MM.1S (cell line): ENCODE measurements at regions not wholly inside any gene's neighbourhood (a gene's known extent, or its start where the extent isn't known, plus 50 kb on each side); places are given as distances from the start of the nearest gene placed in this dataset.

Source experiments
- DNase-seq: peaks from one replicate; pipeline ENCODE4 v3.0.0-alpha.2; 2015
- H2AFZ ChIP-seq: fragments of 300-600 bp; sonication (generic); 2 replicates; pipeline ENCODE4 v1.6.0; 2016; ENCODE audit warnings: antibody characterized with exemption, low read length
- H3F3A ChIP-seq: fragments of 300-600 bp; sonication (generic); 2 replicates; pipeline ENCODE4 v1.6.1; 2016; ENCODE audit warnings: mild to moderate bottlenecking, antibody characterized with exemption, low read length, moderate library complexity, mixed read lengths; ENCODE audit not compliant: insufficient read depth
- H3K27ac ChIP-seq: fragments of 300-600 bp; sonication (generic); 2 replicates; pipeline ENCODE4 v1.5.1; 2016; ENCODE audit warnings: mild to moderate bottlenecking, low read length
- H3K27me3 ChIP-seq: fragments of 300-600 bp; sonication (generic); replicated peaks from 2 replicates; pipeline ENCODE4 v1.6.0; 2016; ENCODE audit warnings: low read length; ENCODE audit not compliant: insufficient read depth
- H3K36me3 ChIP-seq: fragments of 300-600 bp; sonication (generic); replicated peaks from 2 replicates; pipeline ENCODE4 v1.6.1; 2016; ENCODE audit warnings: mild to moderate bottlenecking, low read length, mixed read lengths; ENCODE audit not compliant: insufficient read depth
- H3K4me1 ChIP-seq: fragments of 300-600 bp; sonication (generic); 2 replicates; pipeline ENCODE4 v1.6.1; 2016; ENCODE audit warnings: low read length, mixed read lengths
- H3K4me2 ChIP-seq: fragments of 300-600 bp; sonication (generic); 2 replicates; pipeline ENCODE4 v1.6.0; 2016; ENCODE audit warnings: low read depth, low read length
- H3K4me3 ChIP-seq: fragments of 300-600 bp; sonication (generic); 2 replicates; pipeline ENCODE4 v1.5.1; 2016; ENCODE audit warnings: low read length, mixed read lengths
- H3K79me2 ChIP-seq: fragments of 300-600 bp; sonication (generic); 2 replicates; pipeline ENCODE4 v1.6.1; 2016; ENCODE audit warnings: mixed run types, low read length, mixed read lengths
- H3K9ac ChIP-seq: fragments of 300-600 bp; sonication (generic); 2 replicates; pipeline ENCODE4 v1.6.1; 2016; ENCODE audit warnings: low read length, mixed read lengths
- H3K9me2 ChIP-seq: fragments of 300-600 bp; sonication (generic); replicated peaks from 2 replicates; pipeline ENCODE4 v1.6.1; 2016; ENCODE audit warnings: mild to moderate bottlenecking, low read length, mixed read lengths; ENCODE audit not compliant: insufficient read depth
- H3K9me3 ChIP-seq: fragments of 300-600 bp; sonication (generic); replicated peaks from 2 replicates; pipeline ENCODE4 v1.6.1; 2016; ENCODE audit warnings: mild to moderate bottlenecking, low read length, mixed read lengths; ENCODE audit not compliant: insufficient read depth
- H4K20me1 ChIP-seq: fragments of 300-600 bp; sonication (generic); 2 replicates; pipeline ENCODE4 v1.6.1; 2016; ENCODE audit warnings: mild to moderate bottlenecking, low read length, moderate library complexity, mixed read lengths; ENCODE audit not compliant: insufficient read depth
- CTCF ChIP-seq: fragments of 300-600 bp; sonication (generic); IDR thresholded peaks from 2 replicates; pipeline ENCODE4 v1.5.1; 2016; ENCODE audit warnings: antibody characterized with exemption, low read length, mixed read lengths
- EZH2 ChIP-seq: fragments of 300-600 bp; sonication (generic); optimal IDR thresholded peaks from 2 replicates; pipeline ENCODE3; 2017; ENCODE audit warnings: low read depth, mild to moderate bottlenecking, antibody characterized with exemption, low read length, mixed read lengths
- EZH2phosphoT487 ChIP-seq: fragments of 300-600 bp; sonication (generic); IDR thresholded peaks from 2 replicates; pipeline ENCODE4 v1.6.1; 2018; ENCODE audit warnings: antibody characterized with exemption, low read length

GRCh38 chr13:39803156-39803555 is 147.7 kb downstream of the COG6 start:
- Histone ChIP-seq H3K36me3 (no peaks in the 10 kb centered on the region), H3K4me1 (no peaks in the 10 kb centered on the region), H3K79me2 (no peaks in the 10 kb centered on the region), H3K27me3 (no peaks in the 10 kb centered on the region), H3F3A (no peaks in the 10 kb centered on the region), H3K9ac (no peak overlapping the region), H3K4me3 (no peak overlapping the region), H2AFZ (no peak overlapping the region), H3K4me2 (no peak overlapping the region), H3K27ac (no peak overlapping the region), H3K9me2 (no peaks in the 10 kb centered on the region), H4K20me1 (no peaks in the 10 kb centered on the region), H3K9me3 (no peaks in the 10 kb centered on the region)
- TF ChIP-seq CTCF (no peak), EZH2 (no peak), EZH2phosphoT487 (no peak)
- no peak for DNase-seq

GRCh38 chr13:39803851-39804250 is 148.4 kb downstream of the COG6 start:
- Histone ChIP-seq H3K9me3 (no peaks in the 10 kb centered on the region), H3K9me2 (no peaks in the 10 kb centered on the region), H3F3A (no peaks in the 10 kb centered on the region), H3K4me1 (no peaks in the 10 kb centered on the region), H3K27ac (no peak overlapping the region), H4K20me1 (no peaks in the 10 kb centered on the region), H3K4me3 (no peak overlapping the region), H3K9ac (no peak overlapping the region), H3K27me3 (no peaks in the 10 kb centered on the region), H3K4me2 (no peak overlapping the region), H3K36me3 (no peaks in the 10 kb centered on the region), H2AFZ (no peak overlapping the region), H3K79me2 (no peaks in the 10 kb centered on the region)
- DNase-seq: no peak
- no peak for TF ChIP-seq EZH2phosphoT487
- TF ChIP-seq CTCF: no peak

GRCh38 chr13:39804332-39805210 is 149.1 kb downstream of the COG6 start:
- Histone ChIP-seq H3K27ac (no peak overlapping the region), H3K4me3 (no peak overlapping the region), H3K9me3 (no peaks in the 10 kb centered on the region), H3K79me2 (no peaks in the 10 kb centered on the region), H4K20me1 (no peaks in the 10 kb centered on the region), H3K36me3 (no peaks in the 10 kb centered on the region), H3F3A (no peaks in the 10 kb centered on the region), H3K4me1 (no peaks in the 10 kb centered on the region), H3K4me2 (no peak overlapping the region), H3K9me2 (no peaks in the 10 kb centered on the region), H3K27me3 (no peaks in the 10 kb centered on the region), H2AFZ (no peak overlapping the region), H3K9ac (no peak overlapping the region)
- no peak for DNase-seq
- TF ChIP-seq EZH2phosphoT487 (no peak), EZH2 (no peak), CTCF (no peak)
